GM21786 (cell line): ENCODE measurements at regions not wholly inside any gene's neighbourhood (a gene's known extent, or its start where the extent isn't known, plus 50 kb on each side); places are given as distances from the start of the nearest gene placed in this dataset.
"Not testable (repeated sequence)": the region's sequence is repeated elsewhere in the genome, so short reads cannot be mapped to it uniquely, and the experiment has no call there.

Source experiments
- ATAC-seq: cut with Tn5 transposase; IDR thresholded peaks from one replicate; pipeline ENCODE4 v1.9.1; 2021; ENCODE audit not compliant: unreplicated experiment

DNA sequence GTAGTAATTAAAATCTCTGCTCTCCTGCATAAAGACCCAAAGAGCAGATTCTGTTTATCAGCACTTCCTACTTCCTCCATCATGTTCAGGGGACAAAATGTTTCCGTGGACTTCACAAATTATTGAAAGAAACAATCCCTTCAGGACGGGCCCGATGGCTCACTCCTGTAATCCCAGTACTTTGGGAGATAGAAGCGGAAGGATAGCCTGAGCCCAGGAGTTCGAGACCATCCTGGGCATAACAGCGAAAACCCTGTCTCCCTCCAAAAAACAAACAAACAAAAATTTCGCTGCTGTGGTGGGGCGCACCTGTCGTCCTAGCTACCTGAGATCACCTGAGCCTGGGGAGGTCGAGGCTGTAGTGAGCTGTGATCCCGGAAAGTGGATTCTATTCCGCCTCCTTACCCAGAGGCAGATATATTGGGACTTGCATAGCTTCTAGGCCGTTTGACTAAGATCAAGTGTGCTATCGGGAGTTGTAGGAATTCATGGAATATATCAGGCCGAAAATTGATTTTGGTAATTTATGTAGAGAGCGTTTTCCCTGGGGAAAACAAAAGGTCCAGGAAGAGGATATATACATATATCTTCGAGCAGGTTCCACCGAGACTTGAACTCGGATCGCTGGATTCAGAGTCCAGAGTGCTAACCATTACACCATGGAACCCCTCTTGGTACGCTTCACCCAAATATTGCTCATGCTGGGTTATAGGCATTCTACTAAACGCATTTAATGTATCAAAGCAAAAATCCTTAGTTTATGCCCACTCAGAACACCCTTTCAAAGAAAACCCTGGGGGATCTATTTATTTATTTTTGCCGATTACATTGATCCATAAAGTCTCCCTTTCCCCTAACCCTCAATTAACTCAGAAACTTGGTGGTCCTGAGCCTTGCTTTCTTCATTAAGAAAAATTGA is 74.5 kb upstream of the ZNF184 start:
- ATAC-seq: no peak

DNA sequence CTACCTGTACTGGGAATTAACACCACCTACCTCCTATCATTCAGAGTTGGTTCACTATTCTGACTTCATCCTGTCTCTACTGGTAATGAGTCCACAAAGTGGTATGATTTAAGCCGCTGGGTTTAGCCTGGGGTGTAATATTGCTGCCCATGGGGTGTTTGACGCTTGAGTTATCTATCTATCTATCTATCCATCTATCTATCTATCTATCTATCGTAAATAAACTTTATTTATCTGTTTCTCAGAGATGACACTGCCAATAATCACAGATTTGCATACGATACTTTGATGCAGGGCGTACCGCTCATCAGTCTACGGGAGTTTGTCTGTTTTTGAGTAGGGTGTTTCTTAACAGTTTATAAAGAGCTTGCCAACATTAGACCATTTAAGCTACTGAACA is 73.6 kb upstream of the ZNF184 start:
- ATAC-seq: no peak

DNA sequence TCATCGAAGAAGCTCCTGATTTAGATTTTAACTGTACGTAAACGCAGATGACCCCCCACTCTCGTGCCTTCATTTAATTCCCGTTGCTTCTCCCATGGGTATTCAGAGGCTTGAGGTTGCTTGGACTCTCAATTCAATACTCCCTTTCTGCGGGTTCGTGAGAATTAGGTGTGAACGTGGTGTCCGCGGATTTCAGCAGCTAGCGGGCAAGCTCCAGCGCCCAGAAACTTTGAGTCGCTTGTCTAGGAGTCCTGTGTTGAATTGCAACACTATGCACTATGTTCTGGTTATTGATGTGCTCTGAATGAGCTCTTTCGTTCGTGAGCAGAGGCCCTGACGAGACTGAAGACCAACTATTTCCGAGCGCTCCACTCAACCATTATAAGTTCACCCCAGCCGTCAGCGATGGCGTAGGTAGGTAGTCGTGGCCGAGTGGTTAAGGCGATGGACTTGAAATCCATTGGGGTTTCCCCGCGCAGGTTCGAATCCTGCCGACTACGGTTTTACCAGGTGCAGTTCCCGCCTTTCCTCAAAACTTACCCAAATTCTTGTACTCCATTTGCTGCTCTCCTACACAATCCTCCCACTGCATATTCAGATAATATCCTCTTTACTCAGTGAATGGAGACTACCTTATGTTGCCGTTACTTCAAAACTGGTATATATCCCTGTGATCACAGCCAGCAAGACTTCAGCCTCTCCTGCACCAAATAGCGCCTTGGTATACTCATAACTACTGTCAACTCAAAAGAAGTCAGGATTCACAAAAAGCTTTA is 72.6 kb upstream of the ZNF184 start:
- ATAC-seq: peak; percentile 60

DNA sequence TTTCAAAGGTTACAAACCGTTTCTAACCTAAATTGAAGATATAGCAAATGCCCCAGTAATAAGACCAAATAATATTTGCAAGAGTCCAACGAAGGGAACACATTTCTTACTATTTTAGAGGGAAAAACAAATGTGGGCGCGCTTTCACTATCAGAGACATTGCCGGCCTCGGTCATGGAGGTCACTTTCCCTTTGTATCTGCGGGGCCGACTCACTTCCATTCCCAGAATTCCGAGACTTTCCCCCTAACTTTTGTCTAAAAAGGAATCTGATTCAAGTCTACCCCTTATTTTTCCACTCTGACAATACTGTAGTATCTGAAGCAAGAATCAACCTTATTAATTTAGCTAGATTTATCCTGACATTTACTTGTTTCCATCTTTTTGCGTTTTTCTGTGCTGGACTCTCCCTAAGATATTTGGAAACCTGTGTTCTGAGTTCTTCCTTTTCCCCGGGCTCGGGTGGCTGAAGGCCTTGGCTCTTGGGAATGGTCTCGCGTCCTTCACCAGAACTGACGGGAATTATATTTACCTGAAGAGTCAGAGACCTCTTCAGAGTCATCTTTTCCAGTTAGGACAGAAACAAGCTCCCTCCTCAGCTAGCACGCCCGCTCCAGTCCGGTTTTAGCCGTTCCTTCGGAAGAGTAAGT is 71.8 kb upstream of the ZNF184 start:
- ATAC-seq: no peak

DNA sequence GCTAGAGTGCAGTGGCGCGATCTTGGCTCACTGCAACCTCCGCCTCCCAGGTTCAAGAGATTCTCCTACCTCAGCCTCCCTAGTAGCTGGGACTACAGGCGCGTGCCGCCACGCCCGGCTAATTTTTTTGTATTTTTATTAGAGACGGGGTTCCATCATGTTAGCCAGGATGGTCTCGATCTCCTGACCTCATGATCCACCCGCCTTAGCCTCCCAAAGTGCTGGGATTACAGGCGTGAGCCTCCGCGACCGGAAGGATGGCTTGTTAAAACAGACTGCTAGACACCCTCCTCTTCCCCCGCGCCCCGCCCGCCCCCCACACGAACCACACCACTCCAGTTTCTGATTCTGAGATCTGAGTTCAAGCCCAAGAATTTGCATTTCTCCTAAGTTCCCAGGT is 71.2 kb upstream of the ZNF184 start:
- ATAC-seq: not testable (repeated sequence)

DNA sequence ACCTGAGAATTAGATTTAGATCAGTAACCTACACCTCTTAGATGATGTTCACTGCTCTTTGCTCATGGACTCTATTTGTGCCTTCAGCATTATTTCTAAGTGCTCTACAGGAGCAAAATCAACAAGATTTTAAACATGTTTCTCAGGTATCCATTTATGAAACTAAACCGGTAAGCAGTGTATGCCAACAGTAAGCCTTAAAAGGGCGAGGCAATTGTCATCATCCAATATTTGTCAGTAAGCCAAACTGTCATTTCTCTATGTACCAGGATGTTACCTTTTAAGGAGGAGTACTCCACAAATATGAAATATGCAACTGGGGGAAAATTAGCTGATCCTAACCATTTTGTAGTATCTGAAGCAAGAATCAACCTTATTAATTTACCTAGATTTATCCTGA is 69.6 kb upstream of the ZNF184 start:
- ATAC-seq: no peak

DNA sequence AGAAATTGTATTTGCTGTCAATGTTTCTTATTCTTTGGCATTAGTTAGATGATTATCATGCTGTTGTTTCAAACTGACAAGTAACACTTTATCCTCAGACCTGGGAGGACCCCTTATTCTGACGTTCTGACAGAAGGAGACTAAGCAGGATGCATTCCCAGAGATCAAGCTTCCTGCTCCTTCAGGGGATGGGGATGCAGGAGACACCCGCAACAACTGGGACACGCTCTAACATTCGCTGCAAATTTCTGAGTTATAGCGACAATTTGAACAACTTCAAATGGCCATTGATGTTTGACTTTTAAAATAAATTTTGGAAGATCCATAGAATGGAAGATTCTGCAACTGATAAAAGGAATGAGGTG is 69.0 kb upstream of the ZNF184 start:
- no peak for ATAC-seq

DNA sequence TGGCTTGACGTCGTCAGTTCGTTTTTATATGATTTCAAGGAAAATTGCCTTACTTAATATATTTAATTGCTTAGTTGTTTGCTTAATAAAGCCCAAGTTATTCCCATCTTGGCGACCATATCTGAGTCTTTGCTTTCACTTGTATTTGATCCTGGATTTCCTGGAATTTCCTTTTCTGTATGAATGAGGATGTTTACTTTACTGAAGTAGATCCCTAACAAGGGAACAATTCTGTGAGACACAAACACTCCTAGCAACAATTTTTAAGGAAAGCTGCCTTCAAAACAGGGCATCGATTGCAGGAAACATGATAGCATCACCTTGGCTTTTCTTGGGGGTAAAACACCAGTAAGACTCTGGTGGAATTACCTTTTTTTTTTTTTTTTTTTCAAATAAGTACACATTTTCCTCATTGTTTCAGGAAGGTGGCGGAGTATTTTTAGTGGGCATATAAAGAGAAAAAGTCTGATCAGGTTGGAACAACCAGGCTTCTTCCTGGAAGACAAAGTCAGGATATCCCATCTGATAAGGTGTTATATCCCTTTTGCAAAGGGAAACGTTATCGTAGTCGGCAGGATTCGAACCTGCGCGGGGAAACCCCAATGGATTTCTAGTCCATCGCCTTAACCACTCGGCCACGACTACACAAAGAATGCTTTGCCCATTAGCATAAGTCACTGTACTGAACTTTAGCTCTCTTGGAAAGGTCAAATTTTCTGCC is 68.5 kb upstream of the ZNF184 start:
- ATAC-seq: no peak

DNA sequence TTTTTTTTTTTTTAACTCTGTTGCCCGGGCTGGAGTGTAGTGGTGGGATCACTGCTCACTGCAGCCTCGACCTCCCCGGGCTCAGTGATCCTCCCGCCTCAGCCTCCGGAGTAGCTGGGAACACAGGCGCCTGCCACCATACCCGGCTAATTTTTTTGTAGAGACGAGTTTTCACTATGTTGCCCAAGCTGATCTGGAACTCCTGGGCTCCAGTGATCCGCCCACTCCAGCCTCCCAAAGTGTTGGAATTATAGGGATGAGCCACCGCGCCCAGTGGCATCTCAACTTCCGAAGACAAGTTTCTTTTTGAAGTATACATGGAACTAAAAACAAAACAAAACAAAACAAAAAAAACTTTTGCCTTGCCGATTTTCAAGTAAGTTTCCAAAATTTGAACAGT is 66.6 kb upstream of the ZNF184 start:
- ATAC-seq: no peak

DNA sequence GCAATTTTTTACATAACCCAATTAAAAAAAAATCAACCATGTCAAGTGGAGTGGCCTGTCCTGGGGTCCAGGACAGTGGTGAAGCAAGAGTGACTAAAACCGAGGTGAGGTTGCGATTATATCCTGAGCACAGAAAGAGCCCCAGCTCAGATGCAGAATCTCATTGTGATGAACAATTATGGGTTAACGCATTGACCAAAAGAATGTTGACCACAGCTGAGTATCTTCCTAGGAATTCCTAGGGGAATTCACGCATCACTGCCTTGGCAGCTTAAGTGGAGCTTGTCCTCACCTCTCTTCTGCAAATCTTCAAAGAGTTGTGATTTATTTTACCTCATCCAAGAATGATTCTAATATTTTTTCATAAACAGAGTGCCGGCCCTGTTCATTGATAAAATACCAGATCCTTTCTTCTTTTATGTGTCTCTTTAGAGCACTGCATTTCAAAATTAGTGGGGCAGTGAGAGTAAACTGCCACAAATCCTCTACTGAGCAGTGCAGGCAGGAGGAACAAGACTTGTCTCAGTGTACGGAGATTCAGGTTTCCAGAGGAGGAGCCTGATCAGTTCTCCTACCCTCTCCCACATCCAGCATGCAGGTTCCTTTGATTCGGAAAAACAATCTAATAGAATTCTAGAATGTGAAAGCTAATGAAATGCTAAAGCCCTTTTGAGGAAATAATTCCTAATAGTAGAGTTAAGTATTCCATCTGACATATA is 60.1 kb upstream of the ZNF184 start:
- no peak for ATAC-seq

DNA sequence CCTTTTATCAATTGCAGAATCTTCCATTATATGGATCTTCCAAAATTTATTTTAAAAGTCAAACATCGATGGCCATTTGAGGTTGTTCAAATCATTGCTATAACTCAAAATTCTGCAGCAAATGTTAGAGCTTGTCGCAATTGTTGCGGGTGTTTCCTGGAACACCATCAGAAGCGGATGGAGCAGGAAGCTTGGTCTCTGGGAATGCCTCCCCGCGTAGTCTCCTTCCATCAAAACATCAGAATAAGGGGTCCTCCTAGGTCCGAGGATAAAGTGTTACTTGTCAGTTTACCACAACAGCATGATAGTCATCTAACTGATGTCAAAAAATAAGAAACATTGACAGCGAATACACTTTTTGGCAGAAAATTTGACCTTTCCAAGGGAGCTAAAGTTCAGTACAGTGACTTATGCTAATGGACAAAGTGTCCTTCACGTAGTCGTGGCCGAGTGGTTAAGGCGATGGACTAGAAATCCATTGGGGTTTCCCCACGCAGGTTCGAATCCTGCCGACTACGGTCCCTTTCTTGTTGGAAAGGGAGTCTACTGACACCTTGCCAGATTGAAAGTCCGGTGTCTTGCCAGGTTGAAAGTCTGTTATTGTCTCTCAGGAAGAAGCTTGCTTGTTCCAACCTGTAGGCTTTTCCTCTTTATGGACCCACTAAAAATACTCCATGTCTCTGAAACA is 59.0 kb upstream of the ZNF184 start:
- no peak for ATAC-seq

DNA sequence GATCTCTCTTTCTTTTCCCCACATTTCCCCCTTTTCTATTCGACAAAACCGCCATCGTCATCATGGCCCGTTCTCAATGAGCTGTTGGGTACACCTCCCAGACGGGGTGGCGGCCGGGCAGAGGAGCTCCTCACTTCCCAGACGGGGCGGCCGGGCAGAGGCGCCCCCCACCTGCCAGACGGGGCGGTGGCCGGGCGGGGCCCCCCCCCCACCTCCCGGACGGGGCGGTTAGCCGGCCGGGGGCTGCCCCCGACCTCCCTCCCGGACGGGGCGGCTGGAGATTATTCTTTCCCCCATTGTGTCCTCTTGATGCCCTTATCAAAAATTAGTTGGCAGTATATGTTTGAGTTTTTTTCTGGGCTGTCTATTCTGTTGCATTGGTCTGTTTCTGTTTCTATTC is 56.9 kb upstream of the ZNF184 start:
- ATAC-seq: not testable (repeated sequence)

DNA sequence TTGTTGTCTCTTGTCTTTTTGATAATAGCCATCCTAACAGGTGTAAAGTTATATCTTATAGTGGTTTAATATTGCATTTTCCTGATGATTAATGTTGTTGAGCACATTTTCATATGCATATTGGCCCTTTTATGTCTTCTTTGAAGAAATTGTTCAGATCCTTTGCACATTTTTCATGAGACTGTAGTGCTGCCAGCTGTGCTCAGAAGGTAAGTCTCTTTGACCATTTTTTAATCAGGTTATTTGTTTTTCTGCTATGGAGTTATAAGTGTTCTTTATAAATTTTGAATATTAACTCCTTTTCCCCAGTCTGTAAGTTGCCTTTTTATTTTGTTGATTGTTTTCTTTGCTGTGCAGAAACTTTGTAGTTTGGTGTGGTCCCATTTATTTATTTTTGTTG is 55.8 kb upstream of the ZNF184 start:
- no peak for ATAC-seq
